ENCODE measurements at regions not wholly inside any gene's neighbourhood (a gene's known extent, or its start where the extent isn't known, plus 50 kb on each side); places are given as distances from the start of the nearest gene placed in this dataset.
"Not testable (repeated sequence)": the region's sequence is repeated elsewhere in the genome, so short reads cannot be mapped to it uniquely, and the experiment has no call there.

- no peak for DNase-seq (ENCODE audit: low read depth, low spot score)
Measured at GRCh38 chr3:8001307-8001706, 500.3 kb upstream of the LMCD1 start.

GRCh38 chr3:8001712-8002111, 499.9 kb upstream of the LMCD1 start:
- no peak for DNase-seq (ENCODE audit: low read depth, low spot score)

GRCh38 chr3:8011902-8012301, 489.7 kb upstream of the LMCD1 start:
- DNase-seq (ENCODE audit: low read depth, low spot score), result no peak

- DNase-seq (ENCODE audit: low read depth, low spot score), result no peak
Measured at GRCh38 chr3:8020047-8020841, 481.4 kb upstream of the LMCD1 start.

GRCh38 chr3:8027954-8028353, 473.7 kb upstream of the LMCD1 start:
- DNase-seq (ENCODE audit: low read depth, low spot score), result no peak

GRCh38 chr3:8050283-8050682, 451.3 kb upstream of the LMCD1 start:
- no peak for DNase-seq (ENCODE audit: low read depth, low spot score)

GRCh38 chr3:8052659-8053058, 449.0 kb upstream of the LMCD1 start:
- DNase-seq (ENCODE audit: low read depth, low spot score), result no peak

- not testable (repeated sequence) for DNase-seq (ENCODE audit: low read depth, low spot score)
Measured at GRCh38 chr3:8068135-8068534, 433.5 kb upstream of the LMCD1 start.

- no peak for DNase-seq (ENCODE audit: low read depth, low spot score)
Measured at GRCh38 chr3:8069471-8069870, 432.2 kb upstream of the LMCD1 start.

GRCh38 chr3:8070011-8070410, 431.6 kb upstream of the LMCD1 start:
- DNase-seq (ENCODE audit: low read depth, low spot score), result no peak

- not testable (repeated sequence) for DNase-seq (ENCODE audit: low read depth, low spot score)
Measured at GRCh38 chr3:8074740-8075139, 426.9 kb upstream of the LMCD1 start.

GRCh38 chr3:8077126-8077525, 424.5 kb upstream of the LMCD1 start:
- DNase-seq (ENCODE audit: low read depth, low spot score), result no peak

GRCh38 chr3:8080464-8080863, 421.2 kb upstream of the LMCD1 start:
- no peak for DNase-seq (ENCODE audit: low read depth, low spot score)

- DNase-seq (ENCODE audit: low read depth, low spot score), result no peak
Measured at GRCh38 chr3:8085498-8085897, 416.1 kb upstream of the LMCD1 start.

- no peak for DNase-seq (ENCODE audit: low read depth, low spot score)
Measured at GRCh38 chr3:8087951-8088350, 413.7 kb upstream of the LMCD1 start.

GRCh38 chr3:8094415-8094814, 407.2 kb upstream of the LMCD1 start:
- DNase-seq (ENCODE audit: low read depth, low spot score), result no peak

GRCh38 chr3:8095724-8096123, 405.9 kb upstream of the LMCD1 start:
- DNase-seq (ENCODE audit: low read depth, low spot score), result peak; percentile 57

- no peak for DNase-seq (ENCODE audit: low read depth, low spot score)
Measured at GRCh38 chr3:8097690-8098089, 403.9 kb upstream of the LMCD1 start.

- no peak for DNase-seq (ENCODE audit: low read depth, low spot score)
Measured at GRCh38 chr3:8103954-8104353, 397.7 kb upstream of the LMCD1 start.

GRCh38 chr3:8106921-8107320, 394.7 kb upstream of the LMCD1 start:
- no peak for DNase-seq (ENCODE audit: low read depth, low spot score)

GRCh38 chr3:8110966-8111798, 390.4 kb upstream of the LMCD1 start:
- peak; percentile 33 for DNase-seq (ENCODE audit: low read depth, low spot score)

- no peak for DNase-seq (ENCODE audit: low read depth, low spot score)
Measured at GRCh38 chr3:8112587-8112986, 389.0 kb upstream of the LMCD1 start.

- DNase-seq (ENCODE audit: low read depth, low spot score), result no peak
Measured at GRCh38 chr3:8113626-8114025, 388.0 kb upstream of the LMCD1 start.
